ENCODE measurements at regions not wholly inside any gene's neighbourhood (a gene's known extent, or its start where the extent isn't known, plus 50 kb on each side); places are given as distances from the start of the nearest gene placed in this dataset.

DNA sequence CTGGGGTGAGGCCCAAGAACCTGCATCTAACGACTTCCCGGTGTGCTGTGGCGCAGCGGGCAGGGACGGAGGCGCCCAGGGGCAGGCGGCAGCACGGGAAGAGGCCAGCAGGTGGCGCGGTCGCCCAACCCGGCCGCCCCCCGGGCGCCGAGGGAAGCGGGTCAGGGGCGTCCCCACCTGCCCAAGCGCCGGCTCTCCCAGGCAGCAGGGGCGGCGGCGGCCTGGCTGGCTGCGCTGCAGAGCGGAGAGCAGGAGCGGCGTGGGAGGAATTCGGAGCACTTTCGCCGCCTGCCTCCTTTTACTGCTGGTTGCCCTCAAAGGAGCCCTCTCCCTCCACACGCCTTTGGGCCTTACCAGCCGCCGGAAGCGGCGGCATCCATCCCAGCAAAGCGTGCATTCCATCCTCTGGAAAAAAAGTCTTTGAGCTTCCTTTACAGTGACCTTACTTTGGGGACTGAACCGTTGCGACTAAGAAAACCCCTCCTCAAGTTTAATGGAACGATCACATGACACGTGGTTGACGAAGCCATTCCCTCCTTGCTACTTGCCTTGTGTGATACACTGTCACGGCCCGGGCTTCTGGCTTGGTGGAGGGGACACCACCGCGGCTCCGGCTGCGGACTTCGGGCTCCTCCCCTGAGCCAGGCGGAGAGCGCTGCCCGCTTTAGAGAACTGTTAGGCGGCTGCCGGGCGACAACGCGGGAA, 106.8 kb upstream of the CLMP start:
- H3K9me3 Mint-ChIP-seq = no peaks in the 10 kb centered on the region
- WGBS (ENCODE audit: insufficient coverage) = 12% methylated on average over 56 of the region's 56 CpGs

DNA sequence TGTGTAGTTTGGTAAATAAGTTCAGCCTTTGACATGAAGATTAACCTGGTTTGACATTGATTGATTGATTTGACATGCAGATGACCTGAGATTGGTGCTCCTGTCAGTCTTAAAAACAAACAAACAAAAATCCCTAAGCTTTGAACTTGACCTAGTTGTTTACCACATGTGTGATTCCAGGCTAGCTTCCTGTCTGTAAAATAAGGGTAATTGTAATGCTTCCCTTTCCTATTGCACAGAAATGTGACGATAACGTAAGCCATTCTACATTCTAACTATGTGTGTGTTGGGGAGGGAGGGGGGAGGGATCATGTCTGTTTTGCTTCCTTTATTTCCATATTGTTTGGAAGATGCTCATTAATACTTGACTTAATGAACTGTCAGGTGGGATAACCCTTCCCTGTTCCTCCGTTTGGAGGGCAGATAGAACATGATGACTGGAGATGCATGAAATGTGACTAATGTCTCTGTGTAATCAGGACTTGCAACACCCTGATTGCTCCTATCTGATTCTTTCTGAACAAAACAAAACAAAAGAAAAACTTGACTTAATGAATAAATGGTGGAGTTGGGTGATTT, 106.1 kb upstream of the CLMP start:
- Mint-ChIP-seq H3K4me1 (peaks cover 24 to 25% of the 10 kb centered on the region in 2 donors), H3K27ac (no peak overlapping the region)
- H3K4me3 ChIP-seq (ENCODE audit: low read length) = no peak overlapping the region

More for the DNA sequence above, 106.8 kb upstream of the CLMP start:
- ATAC-seq (peak; percentile 83 to 95 (median 93)), DNase-seq (peak; percentile 66 to 82)
- TF ChIP-seq CTCF (IDR thresholded peaks at IDR 0.05) = peak; percentile 94
- Mint-ChIP-seq H3K4me1 (peaks cover 24 to 25% of the 10 kb centered on the region in 2 donors), H3K36me3 (no peaks in the 10 kb centered on the region), H3K4me3 (peak overlapping the region; percentile 69), H3K27me3 (ENCODE audit: low read depth in 2 of 2) (peaks cover 6 to 33% of the 10 kb centered on the region in 2 donors), H3K27ac (no peak overlapping the region)
- intact Hi-C loops (cut with micrococcal nuclease) = loop anchor here (1.0 kb wide), 1 partner anchor 176 kb away; no protein-coding TSS in a partner anchor
- Histone ChIP-seq H3K36me3 (ENCODE audit: control insufficient read depth, insufficient read depth, low read length) (no peaks in the 10 kb centered on the region), H3K27ac (ENCODE audit: low read length) (no peak overlapping the region), H3K27me3 (ENCODE audit: control insufficient read depth, insufficient read depth, low read length) (peaks cover 3% of the 10 kb centered on the region), H3K9me3 (ENCODE audit: control insufficient read depth, insufficient read depth, low read length) (no peaks in the 10 kb centered on the region), H3K4me3 (ENCODE audit: low read length) (peak overlapping the region; percentile 21), H3K4me1 (ENCODE audit: control insufficient read depth, insufficient read depth, low read length) (peaks cover 34% of the 10 kb centered on the region)

DNA sequence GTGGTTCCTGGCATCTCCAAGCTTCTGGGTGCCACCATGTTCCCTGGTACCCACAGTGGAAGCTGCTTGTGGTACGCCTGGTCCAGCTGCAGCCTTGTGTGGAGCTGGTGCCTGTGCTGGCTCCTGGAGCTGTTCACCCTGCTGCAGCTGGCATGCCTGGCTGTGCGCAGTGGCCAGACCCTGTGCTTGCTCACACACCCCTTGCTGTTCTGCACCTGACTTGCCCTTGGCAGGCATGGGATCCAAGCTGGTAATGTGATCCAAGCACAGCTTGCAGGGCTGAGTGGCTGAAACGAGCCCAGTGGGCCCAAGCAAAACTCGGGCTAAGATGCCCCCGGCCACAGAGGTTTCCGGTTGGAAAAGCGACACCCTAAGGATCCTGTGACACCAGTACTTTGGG, 104.7 kb upstream of the CLMP start:
- Mint-ChIP-seq H3K4me3 (no peak overlapping the region), H3K27ac (no peak overlapping the region), H3K9me3 (no peaks in the 10 kb centered on the region), H3K4me1 (peaks cover 17 to 18% of the 10 kb centered on the region in 2 donors), H3K36me3 (no peaks in the 10 kb centered on the region), H3K27me3 (ENCODE audit: low read depth in 2 of 2) (peaks cover 6 to 25% of the 10 kb centered on the region in 2 donors)
- intact Hi-C loops (cut with micrococcal nuclease) = no loop called here
- Histone ChIP-seq H3K27me3 (ENCODE audit: control insufficient read depth, insufficient read depth, low read length) (peaks cover 3% of the 10 kb centered on the region), H3K36me3 (ENCODE audit: control insufficient read depth, insufficient read depth, low read length) (no peaks in the 10 kb centered on the region), H3K4me1 (ENCODE audit: control insufficient read depth, insufficient read depth, low read length) (peaks cover 27% of the 10 kb centered on the region), H3K9me3 (ENCODE audit: control insufficient read depth, insufficient read depth, low read length) (no peaks in the 10 kb centered on the region), H3K27ac (ENCODE audit: low read length) (no peak overlapping the region), H3K4me3 (ENCODE audit: low read length) (no peak overlapping the region)
- DNase-seq (no peak), ATAC-seq (no peak)
- WGBS (ENCODE audit: insufficient coverage) = 97% methylated on average over 7 of the region's 7 CpGs
- TF ChIP-seq CTCF (IDR thresholded peaks at IDR 0.05) = no peak

More for the DNA sequence above, 106.1 kb upstream of the CLMP start:
- Histone ChIP-seq H3K9me3 (ENCODE audit: control insufficient read depth, insufficient read depth, low read length) (no peaks in the 10 kb centered on the region), H3K36me3 (ENCODE audit: control insufficient read depth, insufficient read depth, low read length) (no peaks in the 10 kb centered on the region), H3K4me1 (ENCODE audit: control insufficient read depth, insufficient read depth, low read length) (peaks cover 34% of the 10 kb centered on the region), H3K27me3 (ENCODE audit: control insufficient read depth, insufficient read depth, low read length) (peaks cover 3% of the 10 kb centered on the region), H3K27ac (ENCODE audit: low read length) (no peak overlapping the region)
- no peaks in the 10 kb centered on the region for H3K9me3 Mint-ChIP-seq
- peak overlapping the region; percentile 63 for H3K4me3 Mint-ChIP-seq
- peaks cover 6 to 33% of the 10 kb centered on the region in 2 donors for H3K27me3 Mint-ChIP-seq (ENCODE audit: low read depth in 2 of 2)
- intact Hi-C loops (cut with micrococcal nuclease) = loop anchor here (1.0 kb wide), 1 partner anchor 177 kb away; no protein-coding TSS in a partner anchor
- no peak for TF ChIP-seq CTCF (IDR thresholded peaks at IDR 0.05)
- no peaks in the 10 kb centered on the region for H3K36me3 Mint-ChIP-seq
- DNase-seq (peak in 1 of 2 donors; percentile 46), ATAC-seq (no peak)
- 36% methylated on average over 3 of the region's 3 CpGs for WGBS (ENCODE audit: insufficient coverage)

Data from natural killer cell (primary cell).